KMS-11 (cell line): ENCODE measurements at regions not wholly inside any gene's neighbourhood (a gene's known extent, or its start where the extent isn't known, plus 50 kb on each side); places are given as distances from the start of the nearest gene placed in this dataset.

Experiments used
- H2AFZ ChIP-seq: fragments of 200-600 bp; sonication (generic); 2 replicates; pipeline ENCODE4 v1.6.1; 2016; ENCODE audit warnings: antibody characterized with exemption, mixed run types, low read depth
- H3K27ac ChIP-seq: fragments of 200-600 bp; sonication (generic); 2 replicates; pipeline ENCODE4 v1.6.1; 2016; ENCODE audit warnings: mild to moderate bottlenecking, mixed run types
- H3K27me3 ChIP-seq: fragments of 200-600 bp; sonication (generic); 2 replicates; pipeline ENCODE4 v1.6.1; 2017; ENCODE audit warnings: mild to moderate bottlenecking, low read depth, mixed run types, moderate library complexity; ENCODE audit not compliant: insufficient read depth
- H3K36me3 ChIP-seq: fragments of 200-600 bp; sonication (generic); 2 replicates; pipeline ENCODE4 v1.6.1; 2017; ENCODE audit warnings: mild to moderate bottlenecking, mixed run types; ENCODE audit not compliant: insufficient read depth
- H3K4me1 ChIP-seq: fragments of 200-600 bp; sonication (generic); 2 replicates; pipeline ENCODE4 v1.6.1; 2016; ENCODE audit warnings: mild to moderate bottlenecking, low read depth, mixed run types; ENCODE audit not compliant: poor library complexity, severe bottlenecking
- H3K4me2 ChIP-seq: fragments of 200-600 bp; sonication (generic); 2 replicates; pipeline ENCODE4 v1.7.0; 2016; ENCODE audit warnings: mild to moderate bottlenecking, mixed run types
- H3K4me3 ChIP-seq: fragments of 200-600 bp; sonication (generic); IDR thresholded peaks from 2 replicates; pipeline ENCODE4 v1.6.1; 2017; ENCODE audit warnings: low read depth, low read length, mixed read lengths; ENCODE audit not compliant: insufficient read depth
- H3K79me2 ChIP-seq: fragments of 200-600 bp; sonication (generic); 2 replicates; pipeline ENCODE4 v1.6.1; 2016; ENCODE audit warnings: low read depth, mixed run types; ENCODE audit not compliant: insufficient read depth
- H3K9ac ChIP-seq: fragments of 200-600 bp; sonication (generic); 2 replicates; pipeline ENCODE4 v1.6.1; 2016; ENCODE audit warnings: mild to moderate bottlenecking, mixed run types
- H4K20me1 ChIP-seq: fragments of 200-600 bp; sonication (generic); 2 replicates; pipeline ENCODE4 v1.6.1; 2016; ENCODE audit warnings: mild to moderate bottlenecking, mixed run types; ENCODE audit not compliant: insufficient read depth
- CTCF ChIP-seq: fragments of 200-600 bp; sonication (generic); conservative IDR thresholded peaks from 2 replicates; pipeline ENCODE4 v1.6.1; 2017; ENCODE audit warnings: low read depth, mild to moderate bottlenecking, antibody characterized with exemption, low read length, moderate library complexity, mixed read lengths

DNA sequence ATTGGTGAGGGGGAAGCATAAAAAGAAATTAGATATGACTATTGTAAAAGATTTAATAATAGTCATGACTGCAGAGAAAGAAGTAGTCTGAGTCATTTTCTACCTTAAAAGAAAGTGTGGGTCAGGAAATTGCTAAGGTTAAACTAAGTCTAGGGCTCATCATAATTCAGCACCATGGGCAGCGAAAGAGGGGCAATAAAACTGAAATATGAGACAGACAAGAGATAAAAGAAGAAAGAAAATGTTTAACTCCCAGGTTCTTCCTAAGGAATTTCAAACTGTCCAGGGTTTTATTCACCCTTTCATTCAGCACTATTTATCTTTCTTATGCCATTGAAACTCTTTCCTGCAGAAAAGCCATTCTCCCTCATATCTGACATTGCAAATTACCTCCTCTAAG lies 114.4 kb upstream of the API5 start:
- no peak for TF ChIP-seq CTCF
- H3K27ac ChIP-seq, result no peak overlapping the region
- H4K20me1 ChIP-seq, result no peaks in the 10 kb centered on the region
- H3K9ac ChIP-seq, result no peak overlapping the region
- no peak overlapping the region for H3K4me3 ChIP-seq
- no peak overlapping the region for H2AFZ ChIP-seq
- no peaks in the 10 kb centered on the region for H3K79me2 ChIP-seq
- H3K27me3 ChIP-seq, result no peaks in the 10 kb centered on the region
- no peaks in the 10 kb centered on the region for H3K36me3 ChIP-seq
- H3K4me2 ChIP-seq, result no peak overlapping the region
- H3K4me1 ChIP-seq, result no peaks in the 10 kb centered on the region

DNA sequence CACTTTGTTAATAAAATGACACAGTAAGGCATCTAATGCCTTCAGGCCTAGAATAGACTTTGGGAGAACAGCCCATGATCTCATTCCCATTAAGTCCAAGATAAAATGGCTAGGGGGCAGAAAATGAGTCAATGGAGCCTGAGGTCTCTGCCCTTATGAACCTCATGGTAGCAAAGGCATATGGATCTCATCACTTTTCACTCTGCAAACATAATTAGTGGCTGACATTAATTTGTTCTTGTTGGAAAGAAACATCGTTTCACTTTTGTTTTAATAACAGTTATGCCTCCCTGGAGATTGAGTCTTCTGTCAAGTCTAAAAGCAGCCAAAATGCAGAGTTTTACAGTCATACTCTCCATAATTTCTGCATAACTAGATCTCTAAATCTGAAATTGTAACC lies 111.8 kb upstream of the API5 start:
- H3K36me3 ChIP-seq, result no peaks in the 10 kb centered on the region
- H3K4me1 ChIP-seq, result no peaks in the 10 kb centered on the region
- no peak overlapping the region for H2AFZ ChIP-seq
- no peak overlapping the region for H3K9ac ChIP-seq
- H3K4me3 ChIP-seq, result no peak overlapping the region
- no peaks in the 10 kb centered on the region for H3K79me2 ChIP-seq
- no peaks in the 10 kb centered on the region for H3K27me3 ChIP-seq
- no peaks in the 10 kb centered on the region for H4K20me1 ChIP-seq
- H3K4me2 ChIP-seq, result no peak overlapping the region
- no peak for TF ChIP-seq CTCF
- H3K27ac ChIP-seq, result no peak overlapping the region

- no peaks in the 10 kb centered on the region for H3K4me1 ChIP-seq
- no peak overlapping the region for H3K4me2 ChIP-seq
- no peaks in the 10 kb centered on the region for H4K20me1 ChIP-seq
- no peak overlapping the region for H2AFZ ChIP-seq
- TF ChIP-seq CTCF, result no peak
- no peak overlapping the region for H3K9ac ChIP-seq
- no peaks in the 10 kb centered on the region for H3K36me3 ChIP-seq
- H3K4me3 ChIP-seq, result no peak overlapping the region
- H3K79me2 ChIP-seq, result no peaks in the 10 kb centered on the region
- no peaks in the 10 kb centered on the region for H3K27me3 ChIP-seq
- H3K27ac ChIP-seq, result no peak overlapping the region
These were observed 99.5 kb upstream of the API5 start for GRCh38 chr11:43212279-43212678.

DNA sequence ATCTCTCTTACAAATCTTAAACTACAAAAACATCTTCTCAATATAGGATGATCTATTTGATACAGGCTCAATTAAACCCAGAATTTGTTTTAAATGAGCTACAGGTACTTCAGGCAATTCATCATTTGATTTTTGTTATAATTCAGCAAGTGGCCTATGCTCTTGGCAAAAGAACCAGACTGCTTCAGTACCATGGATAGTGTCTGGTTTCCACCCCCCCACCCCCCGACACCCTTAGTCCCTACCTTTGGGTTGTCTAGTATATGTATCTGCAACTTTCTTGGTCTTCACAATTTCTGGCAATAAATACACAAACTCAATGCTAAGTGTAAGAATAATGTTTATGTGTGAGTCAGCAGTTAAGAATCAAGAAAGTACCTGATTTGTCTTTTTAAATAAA lies 97.3 kb upstream of the API5 start:
- Histone ChIP-seq H3K27ac (no peak overlapping the region), H3K27me3 (no peaks in the 10 kb centered on the region), H3K9ac (no peak overlapping the region), H3K36me3 (no peaks in the 10 kb centered on the region), H4K20me1 (no peaks in the 10 kb centered on the region), H3K4me2 (no peak overlapping the region), H3K79me2 (no peaks in the 10 kb centered on the region), H3K4me1 (no peaks in the 10 kb centered on the region), H2AFZ (no peak overlapping the region), H3K4me3 (no peak overlapping the region)
- no peak for TF ChIP-seq CTCF

GRCh38 chr11:43217849-43218248 lies 93.9 kb upstream of the API5 start:
- no peak overlapping the region for H3K27ac ChIP-seq
- no peak overlapping the region for H3K4me2 ChIP-seq
- no peak overlapping the region for H3K4me3 ChIP-seq
- no peak overlapping the region for H2AFZ ChIP-seq
- no peaks in the 10 kb centered on the region for H3K4me1 ChIP-seq
- H3K79me2 ChIP-seq, result no peaks in the 10 kb centered on the region
- no peaks in the 10 kb centered on the region for H3K27me3 ChIP-seq
- TF ChIP-seq CTCF, result no peak
- no peaks in the 10 kb centered on the region for H4K20me1 ChIP-seq
- no peak overlapping the region for H3K9ac ChIP-seq
- no peaks in the 10 kb centered on the region for H3K36me3 ChIP-seq
